ENCODE measurements at regions not wholly inside any gene's neighbourhood (a gene's known extent, or its start where the extent isn't known, plus 50 kb on each side); places are given as distances from the start of the nearest gene placed in this dataset.
A peak's percentile ranks its signal among the peaks of the same experiment; 100 is the strongest.
"Not testable (repeated sequence)": the region's sequence is repeated elsewhere in the genome, so short reads cannot be mapped to it uniquely, and the experiment has no call there.

DNA sequence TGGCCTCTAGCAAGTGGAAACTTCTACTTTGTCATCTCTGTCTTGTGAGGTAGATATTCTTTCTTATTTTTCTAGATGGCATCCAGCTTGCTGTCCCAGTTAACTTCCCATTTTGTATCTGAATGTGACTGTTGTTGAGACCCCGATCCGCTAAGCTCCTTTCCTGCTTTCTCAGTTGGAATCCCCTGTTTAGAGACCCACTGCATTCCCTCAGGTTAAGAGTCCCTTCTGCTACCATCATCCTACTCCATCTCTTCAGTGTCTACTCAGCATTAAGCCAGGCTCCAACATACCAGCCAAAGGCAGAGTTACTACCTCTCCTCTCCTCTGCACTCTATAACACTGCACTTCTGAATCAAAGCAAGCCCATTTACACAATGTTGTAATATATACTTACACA, 1300.4 kb upstream of the CHAC2 start:
- DNase-seq (ENCODE audit: low read depth, low spot score): no peak

DNA sequence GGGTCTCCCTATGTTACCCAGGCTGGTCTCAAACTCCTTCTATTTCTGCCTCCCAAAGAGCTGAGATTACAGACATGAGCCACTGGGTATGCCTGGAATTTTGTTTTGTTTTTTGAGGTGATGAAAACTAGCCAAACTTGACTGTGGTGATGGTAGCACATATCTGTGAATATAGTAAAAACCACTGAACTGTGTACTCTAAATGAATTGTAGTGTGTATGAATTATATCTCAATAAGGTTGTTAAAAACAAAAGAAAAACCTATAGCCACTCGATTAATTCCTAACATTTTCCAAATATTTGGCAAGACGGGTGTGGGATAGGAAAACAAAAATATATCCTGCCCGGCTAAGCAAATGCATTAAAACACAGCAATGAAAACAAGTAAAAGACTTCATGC, 1302.3 kb upstream of the CHAC2 start:
- peak; percentile 12 for DNase-seq (ENCODE audit: low read depth, low spot score)

DNA sequence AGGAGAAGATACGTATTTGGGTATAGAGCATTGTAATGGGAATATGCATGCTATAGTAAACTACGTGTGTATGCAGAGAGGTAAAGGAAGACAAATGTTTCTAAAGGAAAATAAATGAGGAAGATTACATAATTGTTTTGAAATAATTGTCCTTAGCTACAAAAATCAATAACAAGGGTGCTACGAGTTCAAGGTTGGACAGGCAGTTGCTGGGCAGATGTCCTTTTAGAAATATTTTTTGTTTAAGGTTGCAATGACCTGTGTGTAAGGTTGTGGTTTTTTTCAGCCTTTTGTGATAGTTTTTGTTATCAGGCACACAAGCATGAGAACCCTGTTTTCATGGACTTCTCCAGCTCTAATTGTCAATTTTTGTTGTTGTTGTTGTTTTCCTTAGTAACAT, 1304.1 kb upstream of the CHAC2 start:
- DNase-seq (ENCODE audit: low read depth, low spot score): no peak

DNA sequence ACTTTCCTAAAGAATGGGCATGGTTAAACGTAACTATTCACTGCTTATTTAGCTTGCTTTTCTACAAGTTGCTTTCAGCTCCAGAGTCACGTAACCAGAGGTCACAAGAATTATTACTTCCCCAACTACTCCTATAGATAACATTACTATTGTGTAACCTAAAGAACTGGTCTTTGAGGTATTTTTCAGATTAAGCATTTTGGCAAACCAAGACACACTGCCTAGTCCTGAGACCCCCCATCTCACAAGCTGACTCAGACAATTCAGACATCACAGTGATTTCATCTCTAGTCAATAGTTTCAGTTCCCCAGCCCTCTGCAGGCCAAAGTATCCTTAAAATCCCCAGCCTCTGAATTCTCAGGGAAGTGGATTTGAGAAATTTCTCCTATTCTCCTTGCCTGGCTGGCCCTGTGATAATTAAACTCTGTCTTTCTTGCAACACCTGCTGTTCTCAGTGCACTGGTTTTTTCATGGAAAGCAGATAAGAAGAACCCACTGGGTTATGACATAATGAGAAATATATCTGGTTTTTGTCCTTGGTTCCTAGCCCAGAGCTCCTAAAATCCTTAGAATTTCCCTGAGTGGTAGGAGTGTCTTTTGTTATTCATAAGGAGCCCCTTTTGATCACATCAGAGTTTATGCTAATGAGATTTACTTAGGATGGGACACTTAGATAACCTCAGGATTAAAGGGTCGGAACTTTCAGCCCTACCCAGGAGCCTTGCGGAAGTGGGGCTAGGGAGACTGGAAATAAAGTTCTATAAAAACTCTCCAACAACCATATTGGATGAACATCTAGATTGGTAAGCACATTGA, 1310.8 kb upstream of the CHAC2 start:
- no peak for DNase-seq (ENCODE audit: low read depth, low spot score)

DNA sequence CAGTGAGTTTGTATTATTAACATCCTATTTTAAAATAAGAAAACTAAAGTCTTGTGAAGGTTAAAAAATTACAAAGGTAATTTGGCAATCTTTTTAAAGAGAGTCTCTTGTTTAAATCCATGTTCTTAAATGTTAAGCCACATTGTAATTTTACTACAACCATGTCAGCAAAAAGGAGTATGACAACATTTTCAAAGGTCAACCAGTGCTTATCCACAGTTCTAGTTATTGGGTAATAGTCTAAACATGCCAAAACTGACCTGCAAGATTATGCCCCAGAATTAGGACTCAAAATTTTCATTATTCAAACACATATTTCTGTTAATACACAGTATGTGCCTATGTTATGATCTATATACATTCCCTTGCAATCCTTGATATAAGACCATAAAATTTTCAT, 1312.6 kb upstream of the CHAC2 start:
- no peak for DNase-seq (ENCODE audit: low read depth, low spot score)

DNA sequence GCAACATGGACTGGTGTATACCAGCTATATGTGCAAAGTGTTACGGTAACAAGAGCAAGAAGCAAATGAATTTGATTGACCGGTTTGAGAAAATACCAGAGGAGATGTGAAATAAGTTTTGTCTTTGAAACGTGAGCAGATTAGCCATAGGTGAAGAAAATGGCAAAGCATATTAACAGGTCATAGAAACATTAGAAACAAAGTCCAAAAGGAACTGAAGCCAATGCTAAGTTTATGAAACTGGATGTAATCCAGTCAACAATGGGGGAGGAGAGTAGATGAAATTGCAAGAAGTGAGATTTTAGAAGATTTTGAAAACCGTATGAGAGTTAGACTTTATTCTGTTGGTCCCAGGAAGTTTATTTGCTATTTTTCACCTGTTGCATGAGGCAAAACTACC, 1315.4 kb upstream of the CHAC2 start:
- DNase-seq (ENCODE audit: low read depth, low spot score): no peak

DNA sequence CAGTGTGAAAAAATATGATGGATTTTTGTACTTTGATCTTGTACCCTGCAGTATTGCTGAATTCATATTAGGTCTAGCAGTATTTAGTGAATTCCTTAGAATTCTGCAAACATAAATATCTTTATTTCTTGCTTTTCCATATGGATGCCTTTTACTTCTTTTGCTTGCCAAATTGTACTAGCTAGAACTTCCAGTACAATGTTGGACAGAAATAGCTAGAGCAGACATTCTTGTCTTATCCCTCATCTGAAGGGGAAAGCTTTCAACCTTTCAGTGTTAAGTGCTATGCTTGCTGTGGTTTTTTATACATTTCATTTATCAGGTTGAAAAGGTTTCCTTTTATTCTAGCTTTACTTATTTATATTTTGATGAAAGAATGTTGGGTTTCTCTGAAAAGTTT, 1321.9 kb upstream of the CHAC2 start:
- no peak for DNase-seq (ENCODE audit: low read depth, low spot score)

DNA sequence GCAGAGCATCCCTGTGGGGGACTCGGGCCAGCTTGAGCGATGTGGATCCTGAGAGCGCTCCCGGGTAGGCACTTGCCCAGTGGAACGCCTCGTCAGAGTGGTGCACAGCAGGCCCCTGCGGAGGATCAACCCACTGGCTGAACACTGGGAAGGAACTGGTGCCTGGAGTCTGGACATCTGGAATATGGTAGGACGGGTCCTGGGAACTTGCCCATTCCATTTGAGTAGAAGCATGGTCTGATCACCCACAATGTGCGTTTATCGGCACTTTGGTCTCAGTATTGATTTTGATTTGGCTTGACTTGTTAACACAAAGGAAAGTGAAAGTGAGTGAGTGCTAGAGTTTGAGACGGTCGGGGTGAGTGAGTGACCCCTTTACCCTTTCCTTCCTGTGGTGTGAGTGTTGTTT, 1336.2 kb upstream of the CHAC2 start:
- DNase-seq (ENCODE audit: low read depth, low spot score): no peak

DNA sequence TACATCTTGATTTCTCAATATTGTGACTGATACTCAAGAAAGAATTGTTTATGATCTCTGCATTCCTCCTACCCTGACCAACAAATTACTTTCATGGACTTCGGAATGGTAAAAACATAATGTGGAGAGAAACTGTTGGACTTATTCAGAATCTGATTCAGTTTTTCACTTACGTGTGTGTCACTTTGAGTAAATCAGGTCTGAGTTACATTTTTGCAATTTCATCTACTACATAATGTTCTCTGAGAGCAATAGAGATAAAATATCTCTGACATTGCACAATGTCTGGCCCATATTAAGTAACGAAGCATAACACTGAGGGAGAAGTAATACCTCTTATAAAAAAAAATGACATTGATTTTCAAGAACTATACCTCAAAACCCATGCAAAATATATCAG, 1337.9 kb upstream of the CHAC2 start:
- no peak for DNase-seq (ENCODE audit: low read depth, low spot score)

DNA sequence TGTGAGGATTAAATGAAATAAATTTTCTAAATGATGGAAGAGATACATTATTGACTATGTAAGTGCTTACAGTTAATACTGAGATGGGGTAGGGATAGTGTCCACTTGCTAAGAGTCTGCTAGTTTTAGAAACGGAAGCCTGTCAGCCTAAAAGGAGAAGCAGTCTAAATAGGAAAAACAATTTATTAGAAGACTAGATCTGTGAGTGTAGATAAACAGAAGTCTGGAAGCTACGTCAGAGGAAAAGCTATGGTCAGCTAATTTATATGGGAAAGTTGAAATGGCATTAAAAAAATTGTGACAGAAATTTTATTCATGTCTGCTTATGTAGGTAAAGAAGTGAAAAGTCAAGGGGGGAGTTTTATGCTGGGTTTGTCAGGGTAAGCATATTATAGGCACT, 1338.4 kb upstream of the CHAC2 start:
- no peak for DNase-seq (ENCODE audit: low read depth, low spot score)

DNA sequence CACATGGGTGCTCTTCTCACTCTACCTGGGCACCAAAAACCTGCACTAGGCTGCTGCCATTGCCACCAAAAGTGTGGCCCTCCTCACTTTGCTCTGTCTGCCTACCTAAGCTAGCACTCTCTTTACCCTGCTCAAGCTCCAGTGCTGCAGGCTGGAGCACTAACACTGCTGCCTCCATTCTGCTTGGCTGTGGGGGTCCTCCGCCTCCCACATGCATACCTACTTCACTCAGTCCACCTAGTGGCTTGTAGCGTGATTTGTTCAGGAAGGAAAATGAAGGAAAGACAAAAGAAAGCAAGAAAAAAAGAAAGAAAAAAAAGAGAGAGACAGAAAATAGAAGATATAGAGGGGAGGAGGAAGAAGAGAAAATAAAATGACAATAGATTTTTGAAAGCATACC, 1339.4 kb upstream of the CHAC2 start:
- DNase-seq (ENCODE audit: low read depth, low spot score): no peak

DNA sequence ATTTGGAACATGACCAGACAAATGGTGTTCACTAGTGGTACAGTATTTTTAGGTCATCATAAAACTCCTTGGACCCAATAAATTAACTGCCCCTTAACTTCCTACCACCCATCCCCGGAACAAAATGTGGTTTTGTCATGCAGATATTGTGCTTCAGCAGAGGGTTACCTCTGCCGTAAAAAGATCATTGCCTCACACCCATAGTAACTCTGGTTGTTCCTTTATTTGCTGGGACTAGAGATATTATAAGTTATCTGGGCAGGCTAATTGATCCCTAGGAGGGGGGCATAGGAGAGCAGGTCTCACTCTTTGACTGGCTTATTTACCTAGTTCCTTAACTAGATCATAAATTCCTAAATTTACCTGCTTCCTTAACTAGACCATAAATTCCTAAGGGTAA, 1343.9 kb upstream of the CHAC2 start:
- DNase-seq (ENCODE audit: low read depth, low spot score): no peak

DNA sequence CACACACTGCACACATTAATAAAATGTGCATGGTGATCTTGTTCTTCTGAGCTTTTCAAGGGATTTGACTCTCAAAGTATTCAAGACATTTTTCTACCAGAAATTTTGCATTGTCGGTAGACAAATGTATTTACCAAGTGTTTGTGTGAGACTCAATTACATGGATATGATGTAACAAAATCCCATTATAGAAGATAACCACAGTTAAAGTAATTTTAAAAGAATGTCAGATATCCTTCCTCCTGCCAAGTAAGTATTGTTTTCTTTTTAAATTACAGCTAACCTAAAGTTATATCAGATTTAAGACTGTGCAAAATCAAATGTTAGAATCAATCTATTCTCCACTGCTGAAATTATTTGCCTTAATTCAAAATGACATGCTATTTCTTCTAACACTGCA, 1344.5 kb upstream of the CHAC2 start:
- DNase-seq (ENCODE audit: low read depth, low spot score): no peak

DNA sequence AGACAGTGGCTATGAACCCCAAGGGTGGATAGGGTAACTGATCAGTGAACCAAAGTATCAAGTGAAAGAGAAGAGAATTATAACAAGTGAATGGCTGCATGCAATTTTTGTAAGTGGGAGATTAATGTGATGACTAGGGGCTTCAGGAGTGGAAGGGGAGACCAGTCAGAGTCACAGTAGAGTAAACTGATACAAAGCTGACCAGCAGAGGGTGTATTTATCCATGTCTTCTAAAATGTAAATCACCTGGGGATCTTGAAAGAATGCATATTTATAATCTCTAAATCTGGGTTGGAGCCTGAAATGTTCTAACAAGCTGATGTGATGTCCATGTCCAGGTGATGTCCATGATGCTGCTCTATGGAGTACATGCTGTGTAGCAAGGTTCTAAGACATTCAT, 1351.3 kb upstream of the CHAC2 start:
- DNase-seq (ENCODE audit: low read depth, low spot score): no peak

DNA sequence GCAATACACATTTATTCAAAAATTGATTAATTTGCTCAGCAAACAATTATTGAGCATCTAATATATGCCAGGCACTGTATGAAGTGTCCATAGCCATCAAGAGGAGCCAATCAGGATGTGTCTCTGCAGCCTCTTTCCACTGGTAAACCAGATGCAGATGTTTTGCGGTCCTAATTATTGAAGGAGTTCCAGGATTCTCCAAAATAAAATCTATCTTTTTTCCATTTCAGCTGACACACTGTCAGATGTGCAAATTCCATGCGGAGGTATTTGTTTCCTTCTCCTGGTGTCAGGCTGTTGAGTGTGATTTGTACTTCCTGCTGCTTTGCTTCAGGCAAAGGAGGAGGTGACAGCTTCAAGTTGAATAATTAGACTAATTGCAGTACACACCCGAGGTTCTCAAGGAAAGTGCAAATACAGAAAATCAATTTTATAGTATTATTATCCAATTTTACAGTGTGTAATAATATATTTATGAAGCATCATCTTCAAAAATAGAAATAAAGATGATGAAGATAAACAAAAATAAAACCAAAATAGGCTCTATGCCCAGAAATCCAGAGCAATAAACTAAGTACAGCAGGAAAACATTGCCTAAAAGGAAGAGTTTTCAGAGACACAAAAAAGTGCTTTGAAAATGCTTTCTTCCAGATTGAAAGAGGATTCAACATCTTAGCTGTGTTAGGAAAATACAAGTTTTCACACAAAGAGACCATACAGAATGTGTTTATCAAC, 1352.9 kb upstream of the CHAC2 start:
- no peak for DNase-seq (ENCODE audit: low read depth, low spot score)

DNA sequence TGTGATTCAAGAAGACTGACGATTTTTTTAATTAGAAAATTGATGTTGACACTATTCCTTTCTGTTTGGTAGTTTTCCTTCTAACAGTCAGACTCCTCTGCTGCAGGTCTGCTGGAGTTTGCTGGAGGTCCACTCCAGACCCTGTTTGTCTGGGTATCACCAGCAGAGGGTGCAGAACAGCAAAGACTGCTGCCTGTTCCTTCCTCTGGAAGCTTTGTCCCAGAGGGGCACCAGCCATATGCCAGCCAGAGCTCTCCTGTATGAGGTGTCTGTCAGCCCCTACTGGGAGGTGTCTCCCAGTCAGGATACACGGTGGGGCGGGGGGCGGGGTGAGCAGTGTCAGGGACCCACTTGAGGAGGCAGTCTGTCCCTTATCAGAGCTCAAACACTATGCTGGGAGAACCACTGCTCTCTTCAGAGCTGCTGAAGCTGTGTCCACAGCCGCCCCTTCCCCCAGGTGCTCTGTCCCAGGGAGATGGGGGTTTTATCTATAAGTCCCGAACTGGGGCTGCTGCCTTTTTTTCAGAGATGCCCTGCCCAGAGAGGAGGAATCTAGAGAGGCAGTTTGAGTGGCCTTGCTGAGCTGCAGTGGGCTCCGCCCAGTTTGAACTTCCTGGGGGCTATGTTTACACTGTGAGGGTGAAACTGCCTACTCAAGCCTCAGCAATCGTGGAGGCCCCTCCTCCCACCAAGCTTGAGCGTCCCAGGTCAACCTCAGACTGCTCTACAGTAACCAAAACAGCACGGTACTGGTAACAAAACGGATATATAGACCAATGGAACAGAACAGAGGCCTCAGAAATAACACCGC, 1358.1 kb upstream of the CHAC2 start:
- DNase-seq (ENCODE audit: low read depth, low spot score): not testable (repeated sequence)

DNA sequence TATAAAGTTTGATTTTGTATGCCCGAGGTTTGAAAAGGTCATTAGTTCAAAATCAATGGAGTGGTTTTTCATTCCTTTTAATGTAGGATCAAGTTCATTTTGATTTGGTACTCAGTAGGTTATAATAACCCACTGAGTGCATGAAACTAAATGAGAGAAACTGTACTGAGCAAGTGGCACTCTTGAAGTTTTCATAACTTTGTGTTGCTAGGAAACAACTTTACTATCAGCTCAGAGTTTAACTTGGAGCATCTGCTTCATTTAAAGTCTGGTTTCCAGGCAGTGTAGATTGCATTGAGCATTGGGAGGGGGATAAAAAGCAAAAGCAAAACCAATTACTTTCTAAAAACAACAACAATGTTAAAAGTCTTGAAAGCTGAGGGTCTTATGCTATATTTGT, 1361.6 kb upstream of the CHAC2 start:
- no peak for DNase-seq (ENCODE audit: low read depth, low spot score)

DNA sequence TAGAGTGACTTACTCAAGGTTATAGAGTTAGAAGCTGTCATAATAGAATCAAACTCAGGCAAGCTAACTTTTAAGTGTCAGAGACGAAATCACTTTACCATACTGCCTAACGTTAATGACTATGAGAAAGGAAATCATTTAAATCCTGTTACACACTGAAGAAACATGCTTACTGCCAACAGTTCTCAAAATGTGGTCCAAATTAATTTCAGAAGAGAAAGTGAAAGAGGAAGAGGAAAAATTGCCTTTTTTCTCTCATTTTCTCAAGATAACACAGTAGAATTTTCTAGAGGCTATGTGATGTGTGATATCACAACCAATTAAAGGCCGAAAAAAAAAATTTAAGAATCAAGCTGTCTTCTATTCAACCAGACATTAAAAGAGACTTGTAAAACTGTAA, 1362.7 kb upstream of the CHAC2 start:
- no peak for DNase-seq (ENCODE audit: low read depth, low spot score)

DNA sequence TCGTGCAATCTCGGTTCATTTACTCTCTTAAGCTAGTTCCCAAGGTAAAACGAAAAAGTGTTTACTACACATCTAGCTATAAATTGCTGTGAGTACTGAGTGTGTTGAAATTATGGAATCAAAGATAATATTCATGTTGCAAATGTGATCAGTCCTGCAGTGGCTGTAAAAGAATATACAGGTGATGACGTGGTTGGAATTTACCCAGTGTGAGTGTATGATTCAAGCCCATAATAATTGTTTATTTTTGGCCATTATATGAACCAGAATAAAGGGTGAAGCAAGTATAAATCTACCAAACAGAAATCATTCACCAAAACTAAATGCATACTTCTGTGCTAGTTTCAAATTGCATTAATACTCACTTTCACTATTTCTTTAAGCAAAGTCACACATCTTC, 1363.6 kb upstream of the CHAC2 start:
- DNase-seq (ENCODE audit: low read depth, low spot score): no peak

DNA sequence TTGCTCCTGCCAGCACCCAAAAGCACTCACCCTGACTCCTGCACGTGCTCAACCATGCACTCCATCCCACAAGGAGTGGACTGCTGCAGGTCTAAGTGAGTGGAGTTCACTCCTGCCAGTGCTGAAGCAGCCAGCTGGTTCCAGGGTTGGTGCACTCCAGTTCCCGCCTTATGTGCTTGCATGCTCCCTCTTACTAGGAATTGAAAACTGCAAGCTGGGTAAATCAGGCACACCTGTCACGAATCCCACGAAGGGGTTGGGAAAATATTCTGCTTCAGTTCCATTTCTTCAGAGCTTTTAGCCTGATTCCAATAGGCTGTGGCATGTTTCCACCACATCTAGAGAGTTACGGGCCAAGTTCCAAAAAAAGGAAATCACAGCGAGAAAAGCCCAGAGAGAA, 1365.5 kb upstream of the CHAC2 start:
- no peak for DNase-seq (ENCODE audit: low read depth, low spot score)

DNA sequence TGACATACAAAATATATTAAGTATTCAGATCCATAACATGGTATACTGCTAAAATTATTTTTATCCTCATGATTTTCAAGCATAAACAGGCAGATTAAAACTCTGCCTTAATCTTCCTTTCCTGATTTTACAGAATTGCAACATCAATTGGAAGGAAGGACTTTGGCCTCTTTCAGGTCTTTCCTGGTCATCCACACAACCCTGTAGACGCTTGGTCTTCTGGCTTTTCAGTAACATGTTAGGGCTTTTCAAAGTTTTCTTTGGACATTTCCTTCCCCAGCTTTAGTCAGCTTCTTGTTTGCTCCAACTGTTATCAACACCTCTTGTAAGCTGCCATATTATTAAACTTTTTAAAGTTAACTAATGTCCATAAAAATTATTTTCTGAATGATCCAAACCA, 1364.9 kb upstream of the NRXN1 start:
- DNase-seq (ENCODE audit: low read depth, low spot score): no peak

DNA sequence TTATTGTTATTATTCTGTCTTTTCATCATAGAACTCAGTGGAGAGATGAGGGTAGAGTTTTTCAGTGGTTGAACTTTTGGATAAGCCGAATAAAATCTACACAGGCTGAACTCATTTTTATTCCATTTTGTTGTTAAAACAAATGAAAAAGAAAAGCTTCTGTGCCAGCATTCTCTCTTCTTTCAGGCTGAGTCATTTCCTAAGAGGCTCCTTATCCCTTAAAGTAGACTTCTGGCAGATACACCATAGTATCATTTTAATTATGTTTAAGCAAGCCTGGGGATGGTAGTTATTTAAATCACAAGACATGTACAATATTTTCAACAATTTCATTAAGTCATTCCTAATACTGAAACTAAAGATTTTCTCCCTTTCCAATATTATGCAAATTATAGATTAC, 1364.0 kb upstream of the NRXN1 start:
- DNase-seq (ENCODE audit: low read depth, low spot score): no peak

DNA sequence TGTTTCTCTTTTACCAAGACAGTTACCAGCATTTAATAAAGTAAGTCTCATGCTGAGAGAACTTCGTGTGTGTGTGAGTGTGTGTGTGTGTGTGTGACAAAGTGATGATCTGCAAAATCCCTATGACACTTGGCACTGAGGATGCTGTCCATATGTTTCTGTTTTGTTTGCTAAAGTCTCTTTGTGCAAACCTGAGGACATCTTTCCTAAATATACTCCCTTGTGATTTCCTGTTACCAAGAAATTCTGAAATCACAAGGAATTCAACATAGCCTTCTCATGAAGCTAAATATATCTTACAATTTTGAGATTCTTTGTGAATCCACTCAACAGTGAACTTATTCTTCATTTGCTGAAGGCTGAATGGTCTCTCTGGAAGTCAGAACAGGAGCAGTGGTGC, 1359.7 kb upstream of the NRXN1 start:
- no peak for DNase-seq (ENCODE audit: low read depth, low spot score)
